Lung (tissue), 11 donors: ENCODE measurements at regions not wholly inside any gene's neighbourhood (a gene's known extent, or its start where the extent isn't known, plus 50 kb on each side); places are given as distances from the start of the nearest gene placed in this dataset.

ENCODE experiments used
- ATAC-seq: fragments of 200-7000 bp; cut with Tn5 transposase; one replicate; pipeline ENCODE4 v1.9.1; 2020; ENCODE audit warnings: moderate number of reproducible peaks; ENCODE audit not compliant: insufficient read depth, low FRiP score
- DNase-seq, 3 donors: peaks; one replicate each; pipeline ENCODE4 v3.0.0-alpha.2; 2013 to 2017
- H3K27ac ChIP-seq, 2 donors: one replicate each; pipeline ENCODE4 v1.5.1; 2013; ENCODE audit warnings: mild to moderate bottlenecking in 2 of 2, moderate library complexity in 2 of 2, control low read depth in 1 of 2, inconsistent platforms in 1 of 2, low read depth in 1 of 2, low read length in 1 of 2
- H3K27me3 ChIP-seq, 3 donors: one replicate each; pipeline ENCODE4 v1.5.1; 2013; ENCODE audit warnings: low read length in 2 of 3; ENCODE audit not compliant: control insufficient read depth in 3 of 3, insufficient read depth in 3 of 3
- H3K36me3 ChIP-seq, 4 donors: one replicate each; pipeline ENCODE4 v1.5.1; 2013; ENCODE audit warnings: low read length in 4 of 4, mild to moderate bottlenecking in 1 of 4, moderate library complexity in 1 of 4; ENCODE audit not compliant: control insufficient read depth in 4 of 4, insufficient read depth in 4 of 4
- H3K4me1 ChIP-seq, 5 donors: one replicate each; pipeline ENCODE4 v1.5.1; 2013; ENCODE audit warnings: low read length in 5 of 5, mild to moderate bottlenecking in 2 of 5, moderate library complexity in 1 of 5; ENCODE audit not compliant: control insufficient read depth in 5 of 5, insufficient read depth in 5 of 5
- H3K4me3 ChIP-seq: one replicate; pipeline ENCODE4 v1.5.1; 2013; ENCODE audit warnings: mild to moderate bottlenecking, control low read depth, moderate library complexity
- H3K9ac ChIP-seq, 2 donors: one replicate each; pipeline ENCODE4 v1.5.1; 2013; ENCODE audit warnings: low read length in 2 of 2, control low read depth in 1 of 2; ENCODE audit not compliant: insufficient read depth in 1 of 2
- H3K9me3 ChIP-seq, 4 donors: one replicate each; pipeline ENCODE4 v1.5.1; 2013; ENCODE audit warnings: low read length in 3 of 4, mild to moderate bottlenecking in 1 of 4, moderate library complexity in 1 of 4; ENCODE audit not compliant: control insufficient read depth in 4 of 4, insufficient read depth in 3 of 4
- CTCF ChIP-seq: IDR thresholded peaks from 2 replicates; pipeline ENCODE4 v1.5.1; 2012; ENCODE audit warnings: mild to moderate bottlenecking; ENCODE audit errors: control extremely low read depth, extremely low read depth
- WGBS, 2 donors: extraction: QIAGEN DNeasy Blood & Tissue Kit; methylation state at CpG; one replicate each; pipeline ENCODE4 v1.1.7; 2013; 5-methylcytosine and 5-hydroxymethylcytosine counted together
- donor health status: control.
- donor health status: control.
- donor health status: Bipolar disorder and iron deficiency.
- donor health status: healthy.
- donor health status: DM: yes; HTN: yes; CAD: no.

DNA sequence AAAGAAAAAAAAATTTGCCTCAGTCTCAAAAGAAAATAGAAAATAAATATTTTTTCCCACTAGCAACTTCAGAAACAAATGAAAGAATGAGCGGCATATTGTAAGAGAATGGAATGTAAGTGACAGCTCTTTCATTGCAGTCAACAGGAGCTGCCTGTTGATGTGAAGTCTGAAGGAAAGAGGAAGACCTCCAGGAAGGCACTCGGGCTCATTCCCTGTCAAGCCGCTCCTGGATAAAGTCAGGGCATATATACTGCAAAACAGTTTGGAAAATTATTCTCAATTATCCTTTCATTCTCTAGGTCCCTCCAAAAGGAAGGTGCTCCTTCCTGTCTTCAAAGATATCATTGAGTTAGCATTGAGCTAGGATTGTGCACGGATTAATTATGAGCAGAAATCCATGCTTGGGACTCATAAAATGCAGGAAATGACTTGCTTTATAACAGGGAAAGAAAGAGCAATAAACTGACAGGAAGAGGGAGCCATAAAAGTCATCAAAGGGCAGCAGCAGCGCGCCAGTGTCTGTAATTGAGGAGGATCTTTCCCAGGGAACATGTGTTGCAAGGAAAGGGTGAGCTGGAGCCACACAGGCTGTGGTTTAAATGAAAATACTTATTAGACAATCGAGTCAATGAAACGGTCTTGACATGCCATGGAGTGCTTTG is 218.2 kb downstream of the C6orf118 start:
- Histone ChIP-seq H3K4me1 (no peaks in the 10 kb centered on the region), H3K27me3 (no peaks in the 10 kb centered on the region), H3K9ac (no peak overlapping the region), H3K27ac (no peak overlapping the region), H3K4me3 (no peak overlapping the region), H3K36me3 (no peaks in the 10 kb centered on the region), H3K9me3 (peaks cover 0 to 6% (median 0%) of the 10 kb centered on the region in 4 donors)
- WGBS, 2 donors = 29 to 40% methylated on average over 8 of the region's 8 CpGs
- DNase-seq (peak in 1 of 3 donors; percentile 1), ATAC-seq (no peak)
- no peak for TF ChIP-seq CTCF

DNA sequence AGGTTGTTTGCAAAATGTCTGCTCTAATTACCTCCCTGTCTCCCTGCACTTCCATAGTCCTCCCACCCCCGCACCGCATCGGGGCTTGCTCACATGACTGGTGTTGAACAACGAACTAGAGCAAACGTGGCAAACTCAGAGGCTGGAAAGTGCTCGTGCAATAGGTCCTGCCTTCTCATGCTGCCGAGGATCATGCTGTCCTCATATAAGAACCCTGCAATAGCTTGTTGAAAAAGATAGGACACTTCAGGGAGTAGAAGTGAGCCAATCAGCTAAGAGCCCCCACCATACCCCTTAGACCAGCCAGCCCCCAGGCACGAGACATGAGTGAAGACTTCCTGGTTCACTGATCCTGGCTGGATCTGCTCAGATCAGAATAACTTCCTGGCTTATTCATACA is 219.2 kb downstream of the C6orf118 start:
- 75 to 85% methylated on average over 8 of the region's 8 CpGs for WGBS, 2 donors
- H3K4me3 ChIP-seq = no peak overlapping the region
- no peak overlapping the region for H3K9ac ChIP-seq
- H3K27me3 ChIP-seq = no peaks in the 10 kb centered on the region
- DNase-seq (peak in 1 of 3 donors; percentile 0), ATAC-seq (no peak)
- H3K27ac ChIP-seq = no peak overlapping the region
- no peak for TF ChIP-seq CTCF
- peaks cover 0 to 3% (median 0%) of the 10 kb centered on the region in 4 donors for H3K9me3 ChIP-seq
- H3K36me3 ChIP-seq = no peaks in the 10 kb centered on the region
- no peaks in the 10 kb centered on the region for H3K4me1 ChIP-seq

DNA sequence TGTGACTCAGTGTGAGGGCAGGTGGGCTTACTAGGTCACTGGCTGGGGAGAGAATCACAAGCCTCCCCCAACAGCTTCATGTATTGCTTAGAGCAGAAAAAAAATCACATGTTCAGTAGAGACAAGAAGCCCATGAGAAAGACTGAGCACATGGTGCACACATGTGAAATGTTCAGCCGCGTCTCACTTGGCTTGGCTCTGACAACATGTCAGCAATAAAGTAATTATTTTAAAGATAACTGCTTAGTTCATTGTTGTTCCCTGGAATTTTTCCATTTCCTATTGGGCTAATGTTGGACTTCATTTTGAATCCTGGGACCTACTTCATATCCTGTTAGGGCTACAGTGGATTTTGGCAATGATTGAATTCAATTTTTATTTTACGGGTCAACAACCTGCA is 222.6 kb downstream of the C6orf118 start:
- no peak for TF ChIP-seq CTCF
- Histone ChIP-seq H3K27me3 (no peaks in the 10 kb centered on the region), H3K36me3 (no peaks in the 10 kb centered on the region), H3K9ac (no peak overlapping the region), H3K27ac (no peak overlapping the region), H3K4me3 (no peak overlapping the region), H3K9me3 (no peaks in the 10 kb centered on the region), H3K4me1 (no peaks in the 10 kb centered on the region)
- DNase-seq (peak in 2 of 3 donors; percentile 0 to 7), ATAC-seq (no peak)
- WGBS, 2 donors = 82 to 93% methylated on average over 3 of the region's 3 CpGs

GRCh38 chr6:165082636-165083035 is 226.8 kb downstream of the C6orf118 start:
- Histone ChIP-seq H3K27me3 (no peaks in the 10 kb centered on the region), H3K4me1 (no peaks in the 10 kb centered on the region), H3K36me3 (no peaks in the 10 kb centered on the region), H3K9ac (no peak overlapping the region), H3K27ac (no peak overlapping the region), H3K9me3 (no peaks in the 10 kb centered on the region), H3K4me3 (no peak overlapping the region)
- DNase-seq (no peak), ATAC-seq (no peak)
- TF ChIP-seq CTCF = no peak
- WGBS, 2 donors = 87 to 93% methylated on average over 2 of the region's 2 CpGs
